ENCODE measurements at regions not wholly inside any gene's neighbourhood (a gene's known extent, or its start where the extent isn't known, plus 50 kb on each side); places are given as distances from the start of the nearest gene placed in this dataset.

DNA sequence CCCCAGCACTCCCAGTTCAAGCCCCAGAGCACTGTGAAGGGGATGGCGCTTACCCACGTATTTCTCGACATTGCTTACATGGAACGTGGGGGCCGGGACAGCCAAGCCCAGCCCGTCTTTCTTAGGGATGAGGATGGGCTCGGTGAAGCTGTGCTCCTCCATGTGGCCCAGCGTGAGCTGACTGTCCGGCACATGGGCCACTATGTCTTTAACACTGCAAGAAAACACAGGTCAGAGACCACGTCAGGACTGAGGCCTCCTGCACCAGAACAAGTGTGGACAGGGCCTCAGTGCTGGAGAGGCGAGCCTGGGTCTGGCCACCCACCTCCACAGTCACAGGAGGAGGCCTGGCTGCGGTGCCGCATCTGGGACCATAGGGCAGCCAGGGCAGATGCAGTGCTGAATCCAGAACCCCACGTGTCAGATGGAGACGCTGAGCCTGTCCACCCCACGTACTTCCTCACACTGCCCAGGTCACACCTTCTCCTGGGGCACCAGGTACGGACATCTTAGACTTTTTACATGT is 125.2 kb downstream of the TUBA3C start:
- TF ChIP-seq, protein P1, sequence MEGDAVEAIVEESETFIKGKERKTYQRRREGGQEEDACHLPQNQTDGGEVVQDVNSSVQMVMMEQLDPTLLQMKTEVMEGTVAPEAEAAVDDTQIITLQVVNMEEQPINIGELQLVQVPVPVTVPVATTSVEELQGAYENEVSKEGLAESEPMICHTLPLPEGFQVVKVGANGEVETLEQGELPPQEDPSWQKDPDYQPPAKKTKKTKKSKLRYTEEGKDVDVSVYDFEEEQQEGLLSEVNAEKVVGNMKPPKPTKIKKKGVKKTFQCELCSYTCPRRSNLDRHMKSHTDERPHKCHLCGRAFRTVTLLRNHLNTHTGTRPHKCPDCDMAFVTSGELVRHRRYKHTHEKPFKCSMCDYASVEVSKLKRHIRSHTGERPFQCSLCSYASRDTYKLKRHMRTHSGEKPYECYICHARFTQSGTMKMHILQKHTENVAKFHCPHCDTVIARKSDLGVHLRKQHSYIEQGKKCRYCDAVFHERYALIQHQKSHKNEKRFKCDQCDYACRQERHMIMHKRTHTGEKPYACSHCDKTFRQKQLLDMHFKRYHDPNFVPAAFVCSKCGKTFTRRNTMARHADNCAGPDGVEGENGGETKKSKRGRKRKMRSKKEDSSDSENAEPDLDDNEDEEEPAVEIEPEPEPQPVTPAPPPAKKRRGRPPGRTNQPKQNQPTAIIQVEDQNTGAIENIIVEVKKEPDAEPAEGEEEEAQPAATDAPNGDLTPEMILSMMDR (IDR thresholded peaks at IDR 0.05), result no peak
- TF ChIP-seq POLR2A (IDR thresholded peaks at IDR 0.05) (no peak), POLR2AphosphoS5 (IDR thresholded peaks at IDR 0.05) (no peak), EP300 (IDR thresholded peaks at IDR 0.05) (no peak)
